Hepatocyte (in vitro differentiated cells): ENCODE measurements at regions not wholly inside any gene's neighbourhood (a gene's known extent, or its start where the extent isn't known, plus 50 kb on each side); places are given as distances from the start of the nearest gene placed in this dataset.

Experiments
- CTCF ChIP-seq: fragments of 200-600 bp; sonication (generic); IDR thresholded peaks from 2 replicates; pipeline ENCODE4 v1.5.1; 2016; ENCODE audit warnings: antibody characterized with exemption, mild to moderate bottlenecking; ENCODE audit not compliant: poor library complexity
- EZH2 ChIP-seq: fragments of 200-600 bp; sonication (generic); IDR thresholded peaks from 2 replicates; pipeline ENCODE4 v1.6.1; 2016; ENCODE audit warnings: antibody characterized with exemption, mild to moderate bottlenecking, borderline replicate concordance

- no peak for TF ChIP-seq CTCF
- no peak for TF ChIP-seq EZH2
Observed at GRCh38 chr2:4404363-4404762, 701.0 kb downstream of the DCDC2C start.
